ENCODE measurements at regions not wholly inside any gene's neighbourhood (a gene's known extent, or its start where the extent isn't known, plus 50 kb on each side); places are given as distances from the start of the nearest gene placed in this dataset.
"Not testable (repeated sequence)": the region's sequence is repeated elsewhere in the genome, so short reads cannot be mapped to it uniquely, and the experiment has no call there.

GRCh38 chr5:39526914-39527477 is 102.2 kb upstream of the DAB2 start:
- no peak for DNase-seq (ENCODE audit: low read depth in 2 of 3, low spot score in 2 of 3)

GRCh38 chr5:39525781-39526180 is 101.0 kb upstream of the DAB2 start:
- not testable (repeated sequence) for DNase-seq (ENCODE audit: low read depth in 2 of 3, low spot score in 2 of 3)

- DNase-seq (ENCODE audit: low read depth in 2 of 3, low spot score in 2 of 3), result no peak
These were observed 100.5 kb upstream of the DAB2 start for GRCh38 chr5:39525271-39525670.

- no peak for DNase-seq (ENCODE audit: low read depth in 2 of 3, low spot score in 2 of 3)
These were observed 99.0 kb upstream of the DAB2 start for GRCh38 chr5:39523821-39524220.

GRCh38 chr5:39521940-39522590 is 97.3 kb upstream of the DAB2 start:
- no peak for DNase-seq (ENCODE audit: low read depth in 2 of 3, low spot score in 2 of 3)

- no peak for DNase-seq (ENCODE audit: low read depth in 2 of 3, low spot score in 2 of 3)
These were observed 96.5 kb upstream of the DAB2 start for GRCh38 chr5:39521098-39521860.

GRCh38 chr5:39520232-39520572 is 95.4 kb upstream of the DAB2 start:
- DNase-seq (ENCODE audit: low read depth in 2 of 3, low spot score in 2 of 3), result no peak

GRCh38 chr5:39519566-39520231 is 94.9 kb upstream of the DAB2 start:
- DNase-seq (ENCODE audit: low read depth in 2 of 3, low spot score in 2 of 3), result no peak

GRCh38 chr5:39519079-39519478 is 94.3 kb upstream of the DAB2 start:
- DNase-seq (ENCODE audit: low read depth in 2 of 3, low spot score in 2 of 3), result no peak

- no peak for DNase-seq (ENCODE audit: low read depth in 2 of 3, low spot score in 2 of 3)
These were observed 93.7 kb upstream of the DAB2 start for GRCh38 chr5:39518516-39518915.

GRCh38 chr5:39517800-39518199 is 93.0 kb upstream of the DAB2 start:
- no peak for DNase-seq (ENCODE audit: low read depth in 2 of 3, low spot score in 2 of 3)

- DNase-seq (ENCODE audit: low read depth in 2 of 3, low spot score in 2 of 3), result no peak
These were observed 91.1 kb upstream of the DAB2 start for GRCh38 chr5:39515881-39516280.

- DNase-seq (ENCODE audit: low read depth in 2 of 3, low spot score in 2 of 3), result no peak
These were observed 88.5 kb upstream of the DAB2 start for GRCh38 chr5:39513236-39513635.

- no peak for DNase-seq (ENCODE audit: low read depth in 2 of 3, low spot score in 2 of 3)
These were observed 81.4 kb upstream of the DAB2 start for GRCh38 chr5:39506211-39506610.

- no peak for DNase-seq (ENCODE audit: low read depth in 2 of 3, low spot score in 2 of 3)
These were observed 81.0 kb upstream of the DAB2 start for GRCh38 chr5:39505791-39506190.

- DNase-seq (ENCODE audit: low read depth in 2 of 3, low spot score in 2 of 3), result no peak
These were observed 80.6 kb upstream of the DAB2 start for GRCh38 chr5:39505363-39505762.

- DNase-seq (ENCODE audit: low read depth in 2 of 3, low spot score in 2 of 3), result no peak
These were observed 78.4 kb upstream of the DAB2 start for GRCh38 chr5:39503155-39503554.

GRCh38 chr5:39502704-39503103 is 77.9 kb upstream of the DAB2 start:
- DNase-seq (ENCODE audit: low read depth in 2 of 3, low spot score in 2 of 3), result no peak

GRCh38 chr5:39501397-39501796 is 76.6 kb upstream of the DAB2 start:
- DNase-seq (ENCODE audit: low read depth in 2 of 3, low spot score in 2 of 3), result no peak

GRCh38 chr5:39500551-39501175 is 75.9 kb upstream of the DAB2 start:
- no peak for DNase-seq (ENCODE audit: low read depth in 2 of 3, low spot score in 2 of 3)

GRCh38 chr5:39498278-39498952 is 73.6 kb upstream of the DAB2 start:
- DNase-seq (ENCODE audit: low read depth in 2 of 3, low spot score in 2 of 3), result no peak

All from activated CD8-positive, alpha-beta memory T cell treated with anti-CD3 and anti-CD28 coated beads for 48 hours (primary cell).